RWPE1 (cell line): ENCODE measurements at regions not wholly inside any gene's neighbourhood (a gene's known extent, or its start where the extent isn't known, plus 50 kb on each side); places are given as distances from the start of the nearest gene placed in this dataset.
"Not testable (repeated sequence)": the region's sequence is repeated elsewhere in the genome, so short reads cannot be mapped to it uniquely, and the experiment has no call there.

ENCODE experiments used
- CTCF ChIA-PET: fragments of 350-600 bp; sonication (Branson Sonifier 250); formaldehyde crosslinking; extraction: SDS; loops from one replicate; lab custom pipeline; 2021; lab: Yijun Ruan, JAX
- POLR2A ChIA-PET: fragments of 400-600 bp; formaldehyde crosslinking; extraction: SDS; loops from one replicate; lab custom pipeline; 2020; ENCODE audit warnings: antibody characterized with exemption; ENCODE audit not compliant: low non-redundant PET; lab: Yijun Ruan, JAX
- DNase-seq: peaks from one replicate; pipeline ENCODE4 v3.0.0; 2012; ENCODE audit warnings: low spot score
- H3K27ac ChIP-seq: fragments of 450-650 bp; 2 replicates; pipeline ENCODE4 v1.5.1; 2017
- TF ChIP-seq, protein P1 (sequence below): fragments of 450-650 bp; conservative IDR thresholded peaks from 2 replicates; pipeline ENCODE4 v1.5.1; 2017; ENCODE audit warnings: low read depth, mild to moderate bottlenecking

DNA sequence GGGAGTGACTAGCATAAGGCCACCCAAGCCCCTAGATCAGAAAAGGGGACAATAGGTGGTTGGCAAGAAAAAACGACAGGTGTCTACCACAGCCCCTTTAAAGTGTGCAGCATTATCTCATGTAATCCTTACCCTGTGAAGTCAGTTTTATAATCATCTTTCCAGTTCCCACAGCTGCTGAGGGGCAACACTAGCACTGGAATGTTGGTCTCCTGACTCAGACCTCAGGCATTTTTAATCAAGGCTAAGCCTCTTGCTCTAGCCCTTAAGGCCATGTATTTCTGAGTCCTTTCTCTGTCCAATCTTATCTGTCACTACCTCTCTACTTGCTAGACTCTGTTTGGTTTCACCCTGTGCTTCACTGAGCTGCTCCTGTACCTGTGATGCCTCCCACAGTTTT, 171.7 kb downstream of the TLE3 start:
- CTCF ChIA-PET = no interaction called here
- TF ChIP-seq, protein P1, sequence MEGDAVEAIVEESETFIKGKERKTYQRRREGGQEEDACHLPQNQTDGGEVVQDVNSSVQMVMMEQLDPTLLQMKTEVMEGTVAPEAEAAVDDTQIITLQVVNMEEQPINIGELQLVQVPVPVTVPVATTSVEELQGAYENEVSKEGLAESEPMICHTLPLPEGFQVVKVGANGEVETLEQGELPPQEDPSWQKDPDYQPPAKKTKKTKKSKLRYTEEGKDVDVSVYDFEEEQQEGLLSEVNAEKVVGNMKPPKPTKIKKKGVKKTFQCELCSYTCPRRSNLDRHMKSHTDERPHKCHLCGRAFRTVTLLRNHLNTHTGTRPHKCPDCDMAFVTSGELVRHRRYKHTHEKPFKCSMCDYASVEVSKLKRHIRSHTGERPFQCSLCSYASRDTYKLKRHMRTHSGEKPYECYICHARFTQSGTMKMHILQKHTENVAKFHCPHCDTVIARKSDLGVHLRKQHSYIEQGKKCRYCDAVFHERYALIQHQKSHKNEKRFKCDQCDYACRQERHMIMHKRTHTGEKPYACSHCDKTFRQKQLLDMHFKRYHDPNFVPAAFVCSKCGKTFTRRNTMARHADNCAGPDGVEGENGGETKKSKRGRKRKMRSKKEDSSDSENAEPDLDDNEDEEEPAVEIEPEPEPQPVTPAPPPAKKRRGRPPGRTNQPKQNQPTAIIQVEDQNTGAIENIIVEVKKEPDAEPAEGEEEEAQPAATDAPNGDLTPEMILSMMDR = no peak

DNA sequence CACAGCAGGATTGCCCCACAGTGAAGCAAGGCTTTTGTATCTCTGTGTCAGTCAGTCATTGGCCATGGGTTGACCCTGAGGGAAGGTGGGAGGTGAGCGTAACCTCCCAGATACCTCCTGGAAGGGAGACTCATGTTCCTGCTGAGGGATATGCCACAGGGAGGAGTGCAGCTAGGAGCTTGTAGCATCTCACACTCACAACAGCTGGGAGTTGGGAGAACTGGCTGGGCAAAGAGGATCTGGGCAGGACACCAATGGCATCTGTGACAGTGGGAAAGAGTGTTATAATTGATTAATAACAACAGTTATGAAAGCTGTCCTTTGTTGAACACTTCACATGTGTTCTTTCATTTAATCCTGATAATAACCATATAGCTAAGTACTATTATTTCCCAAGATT, 171.0 kb downstream of the TLE3 start:
- ChIA-PET CTCF (no interaction called here), POLR2A (no interaction called here)
- H3K27ac ChIP-seq = no peak overlapping the region
- DNase-seq = no peak
- TF ChIP-seq, protein P1 = no peak

More for the DNA sequence above, 171.7 kb downstream of the TLE3 start:
- POLR2A ChIA-PET = no interaction called here
- no peak overlapping the region for H3K27ac ChIP-seq
- no peak for DNase-seq

DNA sequence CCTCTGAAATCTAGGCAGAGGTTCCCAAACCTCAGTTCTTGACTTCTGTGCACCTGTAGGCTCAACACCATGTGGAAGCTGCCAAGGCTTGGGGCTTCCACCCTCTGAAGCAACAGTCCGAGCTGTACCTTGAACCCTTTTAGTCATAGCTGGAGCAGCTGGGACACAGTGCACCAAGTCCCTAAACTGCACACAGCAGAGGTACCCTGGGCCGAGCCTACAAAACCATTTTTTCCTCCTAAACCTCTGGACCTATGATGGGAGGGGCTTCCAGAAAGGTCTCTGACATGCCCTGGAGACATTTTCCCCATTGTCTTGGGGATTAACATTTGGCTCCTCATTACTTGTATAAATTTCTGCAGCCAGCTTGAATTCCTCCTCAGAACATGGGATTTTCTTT, 168.8 kb downstream of the TLE3 start:
- CTCF ChIA-PET, POLR2A ChIA-PET, DNase-seq, H3K27ac ChIP-seq: not testable (repeated sequence)

DNA sequence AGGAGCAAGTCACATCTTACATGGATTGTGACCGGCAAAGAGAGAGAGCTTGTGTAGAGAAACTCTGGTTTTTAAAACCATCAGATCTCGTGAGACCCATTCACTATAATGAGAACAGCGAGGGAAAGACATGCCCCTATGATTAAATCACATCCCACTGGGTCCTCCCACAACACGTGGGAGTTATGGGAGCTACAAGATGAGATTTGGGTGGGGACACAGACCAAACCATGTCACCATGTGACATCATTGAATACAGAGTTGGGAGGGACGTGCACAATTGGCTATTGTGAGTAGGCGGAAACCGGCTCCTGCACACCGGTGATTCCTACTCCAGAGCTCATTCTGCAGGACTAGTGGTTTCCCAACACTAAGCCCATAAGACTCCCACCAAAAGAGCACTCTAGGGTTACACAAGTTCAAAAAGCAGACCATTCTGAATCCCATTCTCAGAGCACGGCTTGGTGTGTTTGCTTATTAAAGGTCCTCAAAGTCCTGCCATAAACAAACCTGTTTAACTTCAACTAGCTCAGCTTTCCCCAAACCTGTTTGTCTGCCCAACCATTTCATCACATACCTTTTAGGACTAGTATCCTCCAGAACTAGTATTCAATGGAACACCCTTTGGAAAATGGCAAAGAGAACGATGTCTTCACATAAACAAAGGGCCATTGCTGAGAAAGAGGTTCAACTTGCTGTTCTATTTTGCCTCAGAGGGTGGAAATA, 167.6 kb downstream of the TLE3 start:
- H3K27ac ChIP-seq = no peak overlapping the region
- no peak for DNase-seq
- CTCF ChIA-PET = interaction anchor here (0.6 kb wide), 1 partner anchor 715 kb away, joined by 4 read pairs; no protein-coding TSS in a partner anchor
- POLR2A ChIA-PET = no interaction called here
- TF ChIP-seq, protein P1 = no peak

DNA sequence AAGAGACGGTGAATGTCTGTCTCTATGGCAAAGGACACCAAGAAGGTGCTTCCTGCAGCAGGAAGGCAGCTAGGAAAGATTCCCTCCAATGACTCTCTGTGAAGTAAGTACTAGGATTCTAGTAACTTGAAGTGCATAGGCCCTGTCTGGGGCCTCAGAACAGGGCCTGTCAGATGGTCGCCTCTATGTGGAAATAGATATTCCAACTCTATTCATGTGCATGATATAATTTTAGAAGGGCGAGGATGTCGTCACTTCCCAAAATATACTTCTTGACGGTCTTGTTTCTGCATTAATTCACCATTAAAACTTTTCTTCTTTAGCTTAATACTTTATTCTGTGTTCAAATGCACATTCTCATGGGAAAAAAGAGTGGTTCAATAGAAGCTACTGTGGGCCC, 167.0 kb downstream of the TLE3 start:
- TF ChIP-seq, protein P1 = no peak
- CTCF ChIA-PET = no interaction called here
- DNase-seq = no peak
- POLR2A ChIA-PET = no interaction called here
- no peak overlapping the region for H3K27ac ChIP-seq

DNA sequence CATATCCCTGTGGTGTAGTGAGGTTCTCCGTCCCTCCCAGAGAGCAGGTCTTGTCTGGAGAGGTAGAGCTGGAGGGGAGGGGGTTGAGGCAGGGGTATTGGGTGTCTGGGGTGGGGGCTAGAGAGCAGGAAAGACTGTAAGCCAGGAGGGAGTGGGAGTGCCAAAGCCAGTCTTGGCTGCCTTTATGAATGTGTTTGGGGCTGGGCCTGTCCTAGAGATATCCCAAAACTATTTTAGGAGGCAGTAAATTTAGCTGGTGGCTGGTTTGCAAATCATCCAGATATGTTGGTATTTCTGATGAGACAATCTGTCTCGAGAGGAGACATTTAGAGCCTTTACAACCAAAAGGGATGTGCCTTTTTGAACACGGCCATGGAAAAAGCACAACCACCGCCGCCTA, 166.6 kb downstream of the TLE3 start:
- TF ChIP-seq, protein P1 = no peak
- ChIA-PET POLR2A (no interaction called here), CTCF (interaction anchor here (0.7 kb wide), 1 partner anchor 296 kb away, joined by 3 read pairs; no protein-coding TSS in a partner anchor)
- H3K27ac ChIP-seq = no peak overlapping the region
- DNase-seq = no peak

DNA sequence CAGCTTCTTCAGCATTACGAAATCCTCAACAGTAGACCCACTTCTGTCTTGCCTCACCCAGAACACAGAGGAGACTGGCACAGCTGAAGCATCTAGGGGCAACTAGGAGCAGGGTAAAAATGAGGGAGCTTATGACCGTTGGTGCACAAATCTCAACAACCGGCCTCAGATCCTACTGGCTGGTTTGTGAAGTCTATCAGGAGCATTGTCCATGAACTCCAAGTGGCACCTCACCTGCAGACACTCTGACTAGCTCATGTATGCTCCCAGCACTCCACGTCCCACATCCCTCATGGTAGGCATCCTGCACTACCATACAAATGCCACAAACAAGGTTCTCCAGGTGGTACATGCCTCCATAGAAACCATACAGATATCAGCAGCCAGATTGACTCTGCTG, 163.1 kb downstream of the TLE3 start:
- CTCF ChIA-PET = no interaction called here
- POLR2A ChIA-PET = no interaction called here
- no peak for DNase-seq
- TF ChIP-seq, protein P1 = no peak
- no peak overlapping the region for H3K27ac ChIP-seq
